ENCODE measurements at regions not wholly inside any gene's neighbourhood (a gene's known extent, or its start where the extent isn't known, plus 50 kb on each side); places are given as distances from the start of the nearest gene placed in this dataset.

DNA sequence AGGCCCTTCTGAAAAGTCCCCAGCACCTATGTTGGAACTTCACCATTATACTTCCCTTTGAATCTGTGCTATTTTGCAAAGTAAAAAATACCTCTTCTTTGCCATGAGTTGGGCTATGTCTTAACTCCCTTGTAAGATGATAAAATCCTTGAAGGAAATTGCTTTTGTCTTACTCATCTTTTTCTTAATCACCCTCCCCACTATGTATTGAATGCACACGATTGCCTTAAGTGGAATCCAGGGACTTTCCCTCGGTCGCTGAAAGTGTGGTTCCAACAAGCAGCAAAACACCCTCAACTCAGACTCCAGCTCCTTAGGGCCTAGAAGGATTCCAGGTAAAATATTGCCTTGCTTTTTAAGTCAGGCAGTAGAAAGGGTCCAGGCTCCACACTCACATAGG, 173.2 kb upstream of the ARL4C start:
- TF ChIP-seq, protein P1, sequence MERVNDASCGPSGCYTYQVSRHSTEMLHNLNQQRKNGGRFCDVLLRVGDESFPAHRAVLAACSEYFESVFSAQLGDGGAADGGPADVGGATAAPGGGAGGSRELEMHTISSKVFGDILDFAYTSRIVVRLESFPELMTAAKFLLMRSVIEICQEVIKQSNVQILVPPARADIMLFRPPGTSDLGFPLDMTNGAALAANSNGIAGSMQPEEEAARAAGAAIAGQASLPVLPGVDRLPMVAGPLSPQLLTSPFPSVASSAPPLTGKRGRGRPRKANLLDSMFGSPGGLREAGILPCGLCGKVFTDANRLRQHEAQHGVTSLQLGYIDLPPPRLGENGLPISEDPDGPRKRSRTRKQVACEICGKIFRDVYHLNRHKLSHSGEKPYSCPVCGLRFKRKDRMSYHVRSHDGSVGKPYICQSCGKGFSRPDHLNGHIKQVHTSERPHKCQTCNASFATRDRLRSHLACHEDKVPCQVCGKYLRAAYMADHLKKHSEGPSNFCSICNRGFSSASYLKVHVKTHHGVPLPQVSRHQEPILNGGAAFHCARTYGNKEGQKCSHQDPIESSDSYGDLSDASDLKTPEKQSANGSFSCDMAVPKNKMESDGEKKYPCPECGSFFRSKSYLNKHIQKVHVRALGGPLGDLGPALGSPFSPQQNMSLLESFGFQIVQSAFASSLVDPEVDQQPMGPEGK (CRISPR knock-in tag; IDR thresholded peaks at IDR 0.05; ENCODE audit: borderline replicate concordance): no peak
- no peak for TF ChIP-seq BACH2 (CRISPR knock-in tag; IDR thresholded peaks at IDR 0.05; ENCODE audit: borderline replicate concordance)
- TF ChIP-seq, protein P2, sequence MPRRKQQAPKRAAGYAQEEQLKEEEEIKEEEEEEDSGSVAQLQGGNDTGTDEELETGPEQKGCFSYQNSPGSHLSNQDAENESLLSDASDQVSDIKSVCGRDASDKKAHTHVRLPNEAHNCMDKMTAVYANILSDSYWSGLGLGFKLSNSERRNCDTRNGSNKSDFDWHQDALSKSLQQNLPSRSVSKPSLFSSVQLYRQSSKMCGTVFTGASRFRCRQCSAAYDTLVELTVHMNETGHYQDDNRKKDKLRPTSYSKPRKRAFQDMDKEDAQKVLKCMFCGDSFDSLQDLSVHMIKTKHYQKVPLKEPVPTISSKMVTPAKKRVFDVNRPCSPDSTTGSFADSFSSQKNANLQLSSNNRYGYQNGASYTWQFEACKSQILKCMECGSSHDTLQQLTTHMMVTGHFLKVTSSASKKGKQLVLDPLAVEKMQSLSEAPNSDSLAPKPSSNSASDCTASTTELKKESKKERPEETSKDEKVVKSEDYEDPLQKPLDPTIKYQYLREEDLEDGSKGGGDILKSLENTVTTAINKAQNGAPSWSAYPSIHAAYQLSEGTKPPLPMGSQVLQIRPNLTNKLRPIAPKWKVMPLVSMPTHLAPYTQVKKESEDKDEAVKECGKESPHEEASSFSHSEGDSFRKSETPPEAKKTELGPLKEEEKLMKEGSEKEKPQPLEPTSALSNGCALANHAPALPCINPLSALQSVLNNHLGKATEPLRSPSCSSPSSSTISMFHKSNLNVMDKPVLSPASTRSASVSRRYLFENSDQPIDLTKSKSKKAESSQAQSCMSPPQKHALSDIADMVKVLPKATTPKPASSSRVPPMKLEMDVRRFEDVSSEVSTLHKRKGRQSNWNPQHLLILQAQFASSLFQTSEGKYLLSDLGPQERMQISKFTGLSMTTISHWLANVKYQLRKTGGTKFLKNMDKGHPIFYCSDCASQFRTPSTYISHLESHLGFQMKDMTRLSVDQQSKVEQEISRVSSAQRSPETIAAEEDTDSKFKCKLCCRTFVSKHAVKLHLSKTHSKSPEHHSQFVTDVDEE (CRISPR knock-in tag; IDR thresholded peaks at IDR 0.05): no peak
- TF ChIP-seq, protein P3, sequence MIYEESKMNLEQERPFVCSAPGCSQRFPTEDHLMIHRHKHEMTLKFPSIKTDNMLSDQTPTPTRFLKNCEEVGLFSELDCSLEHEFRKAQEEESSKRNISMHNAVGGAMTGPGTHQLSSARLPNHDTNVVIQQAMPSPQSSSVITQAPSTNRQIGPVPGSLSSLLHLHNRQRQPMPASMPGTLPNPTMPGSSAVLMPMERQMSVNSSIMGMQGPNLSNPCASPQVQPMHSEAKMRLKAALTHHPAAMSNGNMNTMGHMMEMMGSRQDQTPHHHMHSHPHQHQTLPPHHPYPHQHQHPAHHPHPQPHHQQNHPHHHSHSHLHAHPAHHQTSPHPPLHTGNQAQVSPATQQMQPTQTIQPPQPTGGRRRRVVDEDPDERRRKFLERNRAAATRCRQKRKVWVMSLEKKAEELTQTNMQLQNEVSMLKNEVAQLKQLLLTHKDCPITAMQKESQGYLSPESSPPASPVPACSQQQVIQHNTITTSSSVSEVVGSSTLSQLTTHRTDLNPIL (CRISPR knock-in tag; IDR thresholded peaks at IDR 0.05; ENCODE audit: low read depth): no peak
- no peak for TF ChIP-seq SNAI2 (CRISPR knock-in tag; IDR thresholded peaks at IDR 0.05)
- no peak for TF ChIP-seq ZFP30 (CRISPR knock-in tag; IDR thresholded peaks at IDR 0.05)
- TF ChIP-seq OSR1 (CRISPR knock-in tag; IDR thresholded peaks at IDR 0.05): no peak
- TF ChIP-seq, protein P4, sequence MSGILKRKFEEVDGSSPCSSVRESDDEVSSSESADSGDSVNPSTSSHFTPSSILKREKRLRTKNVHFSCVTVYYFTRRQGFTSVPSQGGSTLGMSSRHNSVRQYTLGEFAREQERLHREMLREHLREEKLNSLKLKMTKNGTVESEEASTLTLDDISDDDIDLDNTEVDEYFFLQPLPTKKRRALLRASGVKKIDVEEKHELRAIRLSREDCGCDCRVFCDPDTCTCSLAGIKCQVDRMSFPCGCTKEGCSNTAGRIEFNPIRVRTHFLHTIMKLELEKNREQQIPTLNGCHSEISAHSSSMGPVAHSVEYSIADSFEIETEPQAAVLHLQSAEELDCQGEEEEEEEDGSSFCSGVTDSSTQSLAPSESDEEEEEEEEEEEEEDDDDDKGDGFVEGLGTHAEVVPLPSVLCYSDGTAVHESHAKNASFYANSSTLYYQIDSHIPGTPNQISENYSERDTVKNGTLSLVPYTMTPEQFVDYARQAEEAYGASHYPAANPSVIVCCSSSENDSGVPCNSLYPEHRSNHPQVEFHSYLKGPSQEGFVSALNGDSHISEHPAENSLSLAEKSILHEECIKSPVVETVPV (CRISPR knock-in tag; IDR thresholded peaks at IDR 0.05): no peak
- no peak for TF ChIP-seq ZFP3 (CRISPR knock-in tag; IDR thresholded peaks at IDR 0.05)
- TF ChIP-seq ZNF565 (CRISPR knock-in tag; conservative IDR thresholded peaks at IDR 0.05; ENCODE audit: low read depth): no peak
- no peak for TF ChIP-seq TOX (CRISPR knock-in tag; IDR thresholded peaks at IDR 0.05; ENCODE audit: borderline replicate concordance)
- TF ChIP-seq GLIS3 (CRISPR knock-in tag; IDR thresholded peaks at IDR 0.05): no peak
- TF ChIP-seq ARNTL (CRISPR knock-in tag; IDR thresholded peaks at IDR 0.05; ENCODE audit: borderline replicate concordance, low read depth): no peak

All from SK-N-SH treated with all-trans-retinoic acid at 6 μM for 48 hours (cell line).